ENCODE measurements at regions not wholly inside any gene's neighbourhood (a gene's known extent, or its start where the extent isn't known, plus 50 kb on each side); places are given as distances from the start of the nearest gene placed in this dataset.

DNA sequence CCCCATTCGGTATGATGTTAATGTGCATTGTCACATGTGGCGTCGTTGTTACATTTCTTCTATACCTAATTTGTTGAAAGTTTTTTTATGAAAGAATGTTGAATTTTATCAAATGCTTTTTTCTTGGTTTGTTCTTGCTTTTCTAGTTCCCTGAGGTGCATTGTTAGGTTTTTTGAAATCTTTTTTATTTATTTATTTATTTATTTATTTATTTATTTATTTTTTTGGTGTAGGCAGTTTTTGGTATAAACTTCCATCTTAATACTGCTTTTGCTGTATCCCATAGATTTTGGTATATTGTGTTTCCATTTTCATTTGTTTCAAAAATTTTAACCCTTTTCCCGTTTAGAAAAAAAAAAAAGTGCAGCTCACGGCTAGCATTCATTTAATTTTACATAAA, 121.1 kb upstream of the HMGA2 start:
- WGBS (ENCODE audit: low lambda C conversion rate) = 71% methylated on average over 5 of the region's 5 CpGs
- no peaks in the 10 kb centered on the region for H3K4me1 ChIP-seq (ENCODE audit: control insufficient read depth in 1 of 2, insufficient read depth in 2 of 2, low read depth in 1 of 2, low read length in 1 of 2)
- TF ChIP-seq EP300 (IDR thresholded peaks at IDR 0.05; ENCODE audit: borderline replicate concordance in 1 of 2, low read depth in 1 of 2, low read length in 1 of 2) (no peak), TCF12 (IDR thresholded peaks at IDR 0.05) (no peak), TEAD4 (IDR thresholded peaks at IDR 0.05; ENCODE audit: borderline replicate concordance, insufficient read depth) (no peak), SIN3A (IDR thresholded peaks at IDR 0.05; ENCODE audit: borderline replicate concordance, low read depth, low read length) (no peak), IRF3 (IDR thresholded peaks at IDR 0.05; ENCODE audit: low read depth, low read length) (no peak), FOXJ3 (CRISPR knock-in tag; IDR thresholded peaks at IDR 0.05) (no peak), TAF1 (IDR thresholded peaks at IDR 0.05; ENCODE audit: borderline replicate concordance, low read depth, low read length) (no peak), EZH2phosphoT487 (IDR thresholded peaks at IDR 0.05; ENCODE audit: borderline replicate concordance, low read depth) (no peak), REST (IDR thresholded peaks at IDR 0.05; ENCODE audit: low read depth, low read length) (no peak), YY1 (IDR thresholded peaks at IDR 0.05; ENCODE audit: low read depth) (no peak), MEF2A (IDR thresholded peaks at IDR 0.05; ENCODE audit: borderline replicate concordance, low read depth) (no peak), GATA2 (CRISPR knock-in tag; IDR thresholded peaks at IDR 0.05) (no peak), FOXM1 (IDR thresholded peaks at IDR 0.05; ENCODE audit: low read depth) (no peak)
- TF ChIP-seq, protein P1, sequence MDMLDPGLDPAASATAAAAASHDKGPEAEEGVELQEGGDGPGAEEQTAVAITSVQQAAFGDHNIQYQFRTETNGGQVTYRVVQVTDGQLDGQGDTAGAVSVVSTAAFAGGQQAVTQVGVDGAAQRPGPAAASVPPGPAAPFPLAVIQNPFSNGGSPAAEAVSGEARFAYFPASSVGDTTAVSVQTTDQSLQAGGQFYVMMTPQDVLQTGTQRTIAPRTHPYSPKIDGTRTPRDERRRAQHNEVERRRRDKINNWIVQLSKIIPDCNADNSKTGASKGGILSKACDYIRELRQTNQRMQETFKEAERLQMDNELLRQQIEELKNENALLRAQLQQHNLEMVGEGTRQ (IDR thresholded peaks at IDR 0.05; ENCODE audit: borderline replicate concordance, low read depth, low read length) = no peak
- TF ChIP-seq, protein P2, sequence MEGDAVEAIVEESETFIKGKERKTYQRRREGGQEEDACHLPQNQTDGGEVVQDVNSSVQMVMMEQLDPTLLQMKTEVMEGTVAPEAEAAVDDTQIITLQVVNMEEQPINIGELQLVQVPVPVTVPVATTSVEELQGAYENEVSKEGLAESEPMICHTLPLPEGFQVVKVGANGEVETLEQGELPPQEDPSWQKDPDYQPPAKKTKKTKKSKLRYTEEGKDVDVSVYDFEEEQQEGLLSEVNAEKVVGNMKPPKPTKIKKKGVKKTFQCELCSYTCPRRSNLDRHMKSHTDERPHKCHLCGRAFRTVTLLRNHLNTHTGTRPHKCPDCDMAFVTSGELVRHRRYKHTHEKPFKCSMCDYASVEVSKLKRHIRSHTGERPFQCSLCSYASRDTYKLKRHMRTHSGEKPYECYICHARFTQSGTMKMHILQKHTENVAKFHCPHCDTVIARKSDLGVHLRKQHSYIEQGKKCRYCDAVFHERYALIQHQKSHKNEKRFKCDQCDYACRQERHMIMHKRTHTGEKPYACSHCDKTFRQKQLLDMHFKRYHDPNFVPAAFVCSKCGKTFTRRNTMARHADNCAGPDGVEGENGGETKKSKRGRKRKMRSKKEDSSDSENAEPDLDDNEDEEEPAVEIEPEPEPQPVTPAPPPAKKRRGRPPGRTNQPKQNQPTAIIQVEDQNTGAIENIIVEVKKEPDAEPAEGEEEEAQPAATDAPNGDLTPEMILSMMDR (IDR thresholded peaks at IDR 0.05) = no peak
- H2AFZ ChIP-seq (ENCODE audit: low read depth) = no peak overlapping the region
- no peaks in the 10 kb centered on the region for H3K79me2 ChIP-seq (ENCODE audit: insufficient read depth)
- no peak overlapping the region for H3K4me2 ChIP-seq
- ChIA-PET POLR2A (no interaction called here), CTCF (no interaction called here)
- H3K27me3 ChIP-seq (ENCODE audit: insufficient read depth) = no peaks in the 10 kb centered on the region
- H4K20me1 ChIP-seq (ENCODE audit: insufficient read depth) = no peaks in the 10 kb centered on the region
- no peak overlapping the region for H3K9ac ChIP-seq
- DNase-seq = no peak
- H3K9me2 ChIP-seq = no peaks in the 10 kb centered on the region
- no peak overlapping the region for H3K4me3 ChIP-seq (ENCODE audit: low read depth in 2 of 2, low read length in 1 of 2)
- peaks cover 33% of the 10 kb centered on the region; the same call in 1 of the 2 replicates for H3K9me3 ChIP-seq
- no peaks in the 10 kb centered on the region for H3K36me3 ChIP-seq (replicated peaks in 1 of 2; ENCODE audit: control insufficient read depth in 1 of 2, insufficient read depth in 2 of 2, low read length in 1 of 2)
- no peak overlapping the region for H3K27ac ChIP-seq (ENCODE audit: low read depth in 2 of 2, low read length in 1 of 2)
- peaks cover 9% of the 10 kb centered on the region for H3F3A ChIP-seq (replicated peaks; ENCODE audit: insufficient read depth)

Data from SK-N-SH (cell line).